ENCODE measurements at regions not wholly inside any gene's neighbourhood (a gene's known extent, or its start where the extent isn't known, plus 50 kb on each side); places are given as distances from the start of the nearest gene placed in this dataset.

DNA sequence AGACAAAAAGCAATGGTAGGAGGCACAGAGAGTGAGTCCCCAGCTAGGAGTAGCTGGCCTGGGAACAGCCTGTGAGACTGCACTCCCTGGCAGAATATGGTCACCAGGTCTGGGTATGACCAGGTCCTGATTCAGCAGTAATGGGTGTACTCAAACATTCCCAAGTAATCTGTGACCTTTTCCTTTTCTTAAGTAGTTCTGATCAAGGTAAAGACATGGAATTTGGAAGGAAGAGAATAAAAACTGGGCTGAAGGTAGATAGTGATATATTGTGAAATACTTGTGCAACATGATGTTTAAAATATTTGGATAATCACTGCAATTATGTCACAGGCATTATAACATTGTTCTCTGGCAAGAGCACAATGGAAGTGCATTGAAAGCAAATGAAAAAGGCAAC, 147.2 kb upstream of the DPYD start:
- no peak for DNase-seq (ENCODE audit: low read depth)

DNA sequence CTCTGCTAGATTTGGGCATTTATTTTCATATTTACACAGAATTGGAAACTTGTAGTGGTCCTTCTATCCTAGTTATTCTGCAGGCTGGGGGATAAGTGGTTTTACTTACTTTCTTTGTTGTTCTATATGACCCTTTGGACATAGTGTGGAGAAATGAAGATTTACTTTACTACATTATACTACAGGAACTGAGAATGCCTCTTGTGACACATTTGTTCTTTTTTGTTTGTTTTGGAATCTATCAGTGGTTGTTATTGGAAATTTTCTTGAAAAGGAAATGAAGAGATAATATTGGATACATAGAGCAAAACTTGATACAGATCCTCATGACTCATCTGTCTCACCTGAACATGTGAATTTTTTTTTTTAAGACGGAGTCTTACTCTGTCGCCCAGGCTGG, 146.1 kb upstream of the DPYD start:
- no peak for DNase-seq (ENCODE audit: low read depth)

GRCh38 chr1:98059620-98060019, 138.8 kb upstream of the DPYD start:
- no peak for DNase-seq (ENCODE audit: low read depth)

GRCh38 chr1:98058676-98059075, 137.8 kb upstream of the DPYD start:
- DNase-seq (ENCODE audit: low read depth), result no peak

DNA sequence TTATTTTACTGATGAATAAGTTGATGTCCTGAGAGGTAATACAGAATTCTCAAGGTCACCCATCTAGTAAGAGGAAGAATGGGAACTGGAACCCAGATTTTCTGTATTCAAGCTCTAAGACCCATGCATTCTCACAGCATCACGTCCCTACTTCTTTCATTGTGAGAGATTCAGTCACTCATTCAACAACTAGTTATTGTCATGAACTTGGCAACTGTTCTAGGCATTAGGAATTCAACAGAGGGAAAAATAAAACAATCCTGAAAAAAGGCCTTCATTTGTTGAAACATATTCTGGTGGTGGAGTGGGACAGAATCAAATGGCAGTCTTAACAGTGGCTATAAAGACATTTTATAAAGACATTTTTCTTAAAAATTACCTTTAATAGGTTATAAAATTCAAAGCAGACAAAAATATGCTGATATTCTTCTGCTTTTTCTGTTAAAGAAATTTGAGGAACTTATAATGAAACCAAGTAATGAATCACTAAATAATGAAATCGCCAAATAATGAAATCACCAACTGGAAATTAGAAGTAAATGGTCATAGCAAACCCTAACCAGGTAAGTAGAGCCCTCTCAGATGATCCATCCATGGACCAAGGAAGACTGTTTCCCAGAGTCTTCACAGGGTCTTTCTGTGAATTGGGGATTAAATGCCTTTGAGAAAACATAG, 136.5 kb upstream of the DPYD start:
- no peak for DNase-seq (ENCODE audit: low read depth)

DNA sequence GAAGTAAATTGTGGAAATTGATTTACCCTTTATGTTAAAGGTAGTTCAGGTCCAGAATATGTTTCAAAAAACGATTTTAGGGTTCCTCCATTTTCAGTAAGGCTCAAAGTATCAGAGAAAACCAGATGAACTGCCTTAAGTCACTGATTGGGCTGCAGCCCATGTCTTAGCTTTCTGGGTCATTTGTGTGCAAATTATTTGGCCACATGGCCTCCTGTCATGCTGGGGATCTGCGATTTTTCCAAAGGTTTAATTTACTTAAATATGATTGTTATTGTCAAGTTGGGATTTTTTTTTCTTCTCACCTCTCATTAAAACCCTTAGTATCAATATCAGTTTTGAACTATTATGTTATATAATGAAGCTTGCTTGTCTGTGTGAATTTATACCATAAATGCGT, 135.9 kb upstream of the DPYD start:
- DNase-seq (ENCODE audit: low read depth), result no peak

GRCh38 chr1:98055457-98055856, 134.6 kb upstream of the DPYD start:
- DNase-seq (ENCODE audit: low read depth), result no peak

DNA sequence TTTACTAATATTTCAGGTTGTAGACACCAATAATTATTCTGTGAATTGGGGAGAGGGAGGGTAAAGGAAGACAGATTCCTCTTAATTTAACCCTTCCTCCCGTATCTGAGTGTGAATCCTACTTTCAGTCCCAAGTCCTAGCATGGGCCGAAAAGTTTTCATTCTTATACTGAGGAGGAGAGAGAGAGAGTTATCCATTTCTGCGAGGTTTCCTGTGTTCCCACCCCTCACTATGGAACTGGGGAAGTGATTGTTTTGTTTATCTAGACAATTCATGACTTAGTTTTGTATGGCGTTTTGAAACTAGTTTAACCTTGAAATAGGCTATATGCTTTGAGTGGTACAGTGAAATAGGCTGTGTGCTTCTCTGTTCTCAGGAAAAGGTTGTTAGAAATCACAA, 134.0 kb upstream of the DPYD start:
- DNase-seq (ENCODE audit: low read depth), result no peak

- no peak for DNase-seq (ENCODE audit: low read depth)
Measured at GRCh38 chr1:98054367-98054701, 133.5 kb upstream of the DPYD start.

- DNase-seq (ENCODE audit: low read depth), result no peak
Measured at GRCh38 chr1:98053471-98054366, 132.9 kb upstream of the DPYD start.

GRCh38 chr1:98051065-98051675, 130.3 kb upstream of the DPYD start:
- DNase-seq (ENCODE audit: low read depth), result peak; percentile 51

GRCh38 chr1:98049370-98050135, 128.7 kb upstream of the DPYD start:
- DNase-seq (ENCODE audit: low read depth), result no peak

GRCh38 chr1:98048751-98049325, 128.0 kb upstream of the DPYD start:
- no peak for DNase-seq (ENCODE audit: low read depth)

DNA sequence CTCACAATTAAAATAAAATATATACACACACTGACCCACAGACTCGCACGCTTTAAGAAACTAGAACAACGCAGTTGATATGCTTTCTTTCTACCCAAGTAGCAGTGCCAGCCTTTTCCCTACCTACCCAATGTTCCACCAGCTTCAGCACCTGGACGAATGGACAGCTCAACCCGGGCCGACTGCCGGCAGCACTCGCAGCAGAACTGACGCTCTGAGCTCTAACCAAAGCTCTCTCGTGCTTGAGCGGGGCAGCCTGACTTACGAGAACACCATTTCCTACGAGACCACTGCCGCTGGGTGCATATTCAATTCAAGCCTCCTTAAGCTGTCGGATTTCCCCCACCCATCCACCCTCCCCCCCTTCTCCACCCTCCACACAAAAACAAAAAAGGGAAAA, 127.4 kb upstream of the DPYD start:
- peak; percentile 39 for DNase-seq (ENCODE audit: low read depth)

DNA sequence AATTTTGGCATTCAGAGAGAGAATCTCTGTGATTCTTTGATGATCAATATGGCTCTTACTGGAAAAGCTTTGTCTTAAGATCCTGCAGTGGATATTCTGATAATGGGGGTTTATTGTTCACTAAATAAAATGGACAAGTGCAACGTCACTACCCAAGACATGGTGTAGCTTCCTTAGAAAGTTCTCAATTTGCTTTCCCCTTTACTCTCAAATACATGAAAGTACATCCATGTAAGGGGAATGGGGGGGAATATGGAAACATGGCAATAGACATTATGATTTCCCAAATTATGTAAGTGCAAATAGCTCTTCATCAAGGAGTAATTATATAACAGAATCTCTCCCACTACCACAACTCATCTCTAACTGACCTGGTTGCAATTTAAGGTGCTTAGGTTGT, 126.3 kb upstream of the DPYD start:
- no peak for DNase-seq (ENCODE audit: low read depth)

GRCh38 chr1:98045767-98046641, 125.2 kb upstream of the DPYD start:
- DNase-seq (ENCODE audit: low read depth), result no peak

DNA sequence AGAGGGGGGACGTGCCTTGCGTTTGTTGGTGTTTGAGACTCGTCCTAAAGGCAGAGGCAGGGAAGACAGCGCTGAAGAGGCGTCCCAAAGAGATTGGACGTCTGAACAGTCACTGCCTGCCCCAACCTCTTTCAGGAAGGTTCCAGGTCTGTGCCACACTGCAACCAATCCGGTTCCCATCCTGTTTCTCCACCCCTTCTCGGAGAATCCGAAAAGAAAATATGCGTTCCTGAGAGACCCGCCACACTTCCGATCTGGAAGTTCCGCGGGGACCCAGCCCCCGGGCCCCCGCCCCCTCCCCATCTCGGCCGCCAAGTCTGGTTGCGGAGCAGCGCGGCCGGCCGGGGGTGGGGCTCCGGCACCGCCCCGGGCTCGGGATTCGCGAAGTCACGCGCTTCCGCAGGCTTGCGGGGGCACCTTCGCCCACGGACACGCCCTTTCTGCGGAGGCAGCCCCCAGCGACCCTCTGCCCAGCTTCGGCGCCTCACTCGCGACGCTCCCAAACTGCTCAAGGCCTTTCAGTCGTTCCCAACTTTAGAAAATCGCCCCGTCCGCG, 124.5 kb upstream of the DPYD start:
- no peak for DNase-seq (ENCODE audit: low read depth)

- no peak for DNase-seq (ENCODE audit: low read depth)
Measured at GRCh38 chr1:98044766-98045165, 123.9 kb upstream of the DPYD start.

DNA sequence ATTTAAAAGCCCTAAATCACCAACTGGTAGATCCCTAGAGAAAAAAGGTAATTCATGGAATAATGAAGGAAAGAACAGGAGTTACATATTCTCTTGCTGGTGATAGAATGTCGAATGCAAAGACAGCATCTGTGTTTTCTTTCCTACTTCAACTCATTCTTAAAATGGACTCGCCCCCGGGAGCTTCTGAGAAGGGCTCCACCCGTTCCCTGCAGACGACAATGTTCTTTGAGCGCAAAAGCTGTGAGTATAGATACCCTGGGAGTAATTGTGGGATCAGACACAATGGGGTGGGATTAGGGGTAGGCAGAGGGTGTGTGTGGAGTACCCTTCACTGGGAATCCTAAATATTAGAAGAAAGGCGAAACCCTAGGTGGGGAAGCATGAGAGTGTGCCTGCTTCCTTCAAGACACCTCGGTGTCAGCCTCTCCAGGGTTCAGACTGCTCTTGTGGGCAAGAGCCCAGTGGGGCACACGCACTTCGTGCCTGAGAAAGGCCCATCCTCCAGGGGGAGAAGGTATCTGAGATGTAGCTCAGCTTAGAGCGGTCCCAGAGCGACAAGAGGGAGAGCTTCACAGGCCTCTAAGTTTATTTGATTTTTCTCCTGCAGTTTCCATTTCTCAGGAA, 123.3 kb upstream of the DPYD start:
- no peak for DNase-seq (ENCODE audit: low read depth)

DNA sequence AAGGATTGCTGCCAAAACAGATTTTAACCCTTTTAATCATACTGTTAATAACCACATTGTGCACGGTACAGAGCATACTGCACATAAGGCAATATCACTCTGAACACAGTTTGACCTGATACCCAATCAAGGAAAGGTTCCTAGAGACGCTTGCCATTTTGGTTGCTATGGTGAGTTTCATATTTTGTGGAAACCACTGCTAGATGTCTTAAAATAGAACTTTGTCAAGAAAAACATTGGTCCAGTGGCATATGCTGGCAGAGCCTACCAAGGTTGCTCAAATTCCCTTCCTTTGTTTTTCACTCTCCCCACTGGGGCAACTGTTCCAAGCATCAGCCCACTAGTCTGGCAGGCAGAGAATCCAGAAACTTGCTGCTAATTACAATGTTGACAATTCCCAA, 114.8 kb upstream of the DPYD start:
- no peak for DNase-seq (ENCODE audit: low read depth)

Data from stimulated activated CD8-positive, alpha-beta memory T cell treated with anti-CD3 and anti-CD28 coated beads, Interleukin-15, amount 100 ng/mL, for 1 hour (primary cell).